ENCODE measurements at regions not wholly inside any gene's neighbourhood (a gene's known extent, or its start where the extent isn't known, plus 50 kb on each side); places are given as distances from the start of the nearest gene placed in this dataset.
A peak's percentile ranks its signal among the peaks of the same experiment; 100 is the strongest.

- DNase-seq: no peak
These were observed 204.2 kb upstream of the MTNR1B start for GRCh38 chr11:92765082-92765840.

- peak; percentile 79 for DNase-seq
These were observed 203.5 kb upstream of the MTNR1B start for GRCh38 chr11:92765965-92766371.

- no peak for DNase-seq
These were observed 202.8 kb upstream of the MTNR1B start for GRCh38 chr11:92766698-92767097.

- no peak for DNase-seq
These were observed 202.0 kb upstream of the MTNR1B start for GRCh38 chr11:92767416-92767815.

GRCh38 chr11:92768121-92768840, 201.2 kb upstream of the MTNR1B start:
- DNase-seq: no peak

- peak; percentile 32 for DNase-seq
These were observed 200.3 kb upstream of the MTNR1B start for GRCh38 chr11:92769112-92769511.

GRCh38 chr11:92770419-92770818, 199.0 kb upstream of the MTNR1B start:
- no peak for DNase-seq

GRCh38 chr11:92770981-92771380, 198.5 kb upstream of the MTNR1B start:
- no peak for DNase-seq

- no peak for DNase-seq
These were observed 197.8 kb upstream of the MTNR1B start for GRCh38 chr11:92771701-92772100.

GRCh38 chr11:92775003-92775676, 194.3 kb upstream of the MTNR1B start:
- no peak for DNase-seq

- DNase-seq: no peak
These were observed 192.8 kb upstream of the MTNR1B start for GRCh38 chr11:92776676-92777075.

GRCh38 chr11:92779746-92780145, 189.7 kb upstream of the MTNR1B start:
- no peak for DNase-seq

GRCh38 chr11:92781151-92781550, 188.3 kb upstream of the MTNR1B start:
- no peak for DNase-seq

GRCh38 chr11:92782806-92783205, 186.6 kb upstream of the MTNR1B start:
- no peak for DNase-seq

- DNase-seq: no peak
These were observed 185.1 kb upstream of the MTNR1B start for GRCh38 chr11:92784331-92784730.

- DNase-seq: no peak
These were observed 181.8 kb upstream of the MTNR1B start for GRCh38 chr11:92787638-92788037.

GRCh38 chr11:92789761-92790160, 179.7 kb upstream of the MTNR1B start:
- DNase-seq: no peak

- no peak for DNase-seq
These were observed 179.1 kb upstream of the MTNR1B start for GRCh38 chr11:92790366-92790765.

GRCh38 chr11:92790926-92791616, 178.4 kb upstream of the MTNR1B start:
- DNase-seq: no peak

GRCh38 chr11:92791886-92792285, 177.6 kb upstream of the MTNR1B start:
- DNase-seq: no peak

GRCh38 chr11:92793189-92793588, 176.3 kb upstream of the MTNR1B start:
- no peak for DNase-seq

- peak; percentile 34 for DNase-seq
These were observed 174.7 kb upstream of the MTNR1B start for GRCh38 chr11:92794783-92795182.

GRCh38 chr11:92796744-92797143, 172.7 kb upstream of the MTNR1B start:
- DNase-seq: no peak

Data from left kidney (tissue), 1 donor.